Endodermal cell (in vitro differentiated cells): ENCODE measurements at regions not wholly inside any gene's neighbourhood (a gene's known extent, or its start where the extent isn't known, plus 50 kb on each side); places are given as distances from the start of the nearest gene placed in this dataset.

Experiments
- DNase-seq: peaks from one replicate; pipeline ENCODE4 v3.0.0-alpha.2; 2017
- H3K27ac ChIP-seq: 2 replicates; pipeline ENCODE4 v1.5.1; 2013; ENCODE audit warnings: mild to moderate bottlenecking, low read depth, low read length, moderate library complexity
- H3K27me3 ChIP-seq: 2 replicates; pipeline ENCODE4 v1.6.1; 2013; ENCODE audit warnings: mild to moderate bottlenecking, low read length, moderate library complexity; ENCODE audit not compliant: insufficient read depth, control insufficient read depth, poor library complexity, severe bottlenecking
- H3K36me3 ChIP-seq: 2 replicates; pipeline ENCODE4 v1.7.0; 2013; ENCODE audit warnings: mild to moderate bottlenecking, low read length, moderate library complexity; ENCODE audit not compliant: control insufficient read depth, insufficient read depth
- H3K4me1 ChIP-seq: one replicate; pipeline ENCODE4 v1.7.0; 2013; ENCODE audit warnings: low read length; ENCODE audit not compliant: control insufficient read depth, insufficient read depth
- H3K4me3 ChIP-seq: 2 replicates; pipeline ENCODE4 v1.5.1; 2013; ENCODE audit warnings: mild to moderate bottlenecking, low read length, moderate library complexity
- H3K9ac ChIP-seq: 2 replicates; pipeline ENCODE4 v1.6.1; 2013; ENCODE audit warnings: mild to moderate bottlenecking, low read length, moderate library complexity; ENCODE audit not compliant: poor library complexity, severe bottlenecking; ENCODE audit errors: extremely low read depth
- H3K9me3 ChIP-seq: 2 replicates; pipeline ENCODE4 v1.6.1; 2013; ENCODE audit warnings: mild to moderate bottlenecking, low read length, moderate library complexity; ENCODE audit not compliant: control insufficient read depth
- H3K27ac Mint-ChIP-seq: 2 replicates; pipeline ENCODE4 v1.8.0; 2020; ENCODE audit warnings: mixed read lengths
- H3K27me3 Mint-ChIP-seq: 2 replicates; pipeline ENCODE4 v1.8.0; 2021; ENCODE audit warnings: mild to moderate bottlenecking, mixed read lengths; ENCODE audit not compliant: insufficient read depth
- H3K36me3 Mint-ChIP-seq: 2 replicates; pipeline ENCODE4 v1.8.0; 2020; ENCODE audit warnings: low read depth, mixed read lengths
- H3K4me1 Mint-ChIP-seq: 2 replicates; pipeline ENCODE4 v1.8.0; 2020; ENCODE audit warnings: mixed read lengths
- H3K4me3 Mint-ChIP-seq: 2 replicates; pipeline ENCODE4 v1.8.0; 2020; ENCODE audit warnings: mild to moderate bottlenecking, moderate library complexity, mixed read lengths
- H3K9me3 Mint-ChIP-seq: 2 replicates; pipeline ENCODE4 v1.8.0; 2020; ENCODE audit warnings: mild to moderate bottlenecking, mixed read lengths
- CTCF ChIP-seq: fragments of 200-600 bp; sonication (generic); conservative IDR thresholded peaks from 2 replicates; pipeline ENCODE4 v1.5.0; 2021; ENCODE audit warnings: antibody characterized with exemption, mild to moderate bottlenecking
- WGBS, 2 experiments: methylation state at CpG; one replicate each; pipeline versions ENCODE4 v1.1.5 to v1.1.7; 2013; ENCODE audit warnings: missing lambda C conversion rate in 2 of 2, mixed read lengths in 1 of 2; ENCODE audit not compliant: insufficient coverage in 1 of 2, insufficient read length in 1 of 2; 5-methylcytosine and 5-hydroxymethylcytosine counted together

GRCh38 chr9:18059447-18059846, 414.5 kb upstream of the ADAMTSL1 start:
- no peaks in the 10 kb centered on the region for H3K36me3 Mint-ChIP-seq
- Histone ChIP-seq H3K4me1 (no peaks in the 10 kb centered on the region), H3K9me3 (no peaks in the 10 kb centered on the region), H3K36me3 (no peaks in the 10 kb centered on the region), H3K9ac (no peak overlapping the region), H3K27me3 (peaks cover 57% of the 10 kb centered on the region), H3K27ac (no peak overlapping the region), H3K4me3 (no peak overlapping the region)
- H3K9me3 Mint-ChIP-seq = no peaks in the 10 kb centered on the region
- H3K27ac Mint-ChIP-seq = no peak overlapping the region
- no peak overlapping the region for H3K4me3 Mint-ChIP-seq
- 100% methylated on average over 1 of the region's 1 CpG; no CpG with 5 or more reads in 1 of the 2 experiments for WGBS, 2 experiments
- no peaks in the 10 kb centered on the region for H3K4me1 Mint-ChIP-seq
- peaks cover 53% of the 10 kb centered on the region for H3K27me3 Mint-ChIP-seq
- DNase-seq = no peak
- TF ChIP-seq CTCF = no peak

GRCh38 chr9:18060269-18060934, 413.6 kb upstream of the ADAMTSL1 start:
- no peaks in the 10 kb centered on the region for H3K4me1 ChIP-seq
- peaks cover 50% of the 10 kb centered on the region for H3K27me3 ChIP-seq
- WGBS, 2 experiments = 52 to 59% methylated on average over 2 to 3 of the region's 3 CpGs
- no peaks in the 10 kb centered on the region for H3K36me3 Mint-ChIP-seq
- no peaks in the 10 kb centered on the region for H3K9me3 ChIP-seq
- peaks cover 49% of the 10 kb centered on the region for H3K27me3 Mint-ChIP-seq
- H3K4me1 Mint-ChIP-seq = no peaks in the 10 kb centered on the region
- no peak for DNase-seq
- H3K4me3 ChIP-seq = no peak overlapping the region
- H3K9me3 Mint-ChIP-seq = no peaks in the 10 kb centered on the region
- no peak overlapping the region for H3K27ac Mint-ChIP-seq
- no peak overlapping the region for H3K9ac ChIP-seq
- H3K27ac ChIP-seq = no peak overlapping the region
- no peaks in the 10 kb centered on the region for H3K36me3 ChIP-seq
- TF ChIP-seq CTCF = peak; percentile 74
- H3K4me3 Mint-ChIP-seq = no peak overlapping the region

GRCh38 chr9:18061332-18061731, 412.6 kb upstream of the ADAMTSL1 start:
- DNase-seq = no peak
- Mint-ChIP-seq H3K9me3 (no peaks in the 10 kb centered on the region), H3K27me3 (peaks cover 41% of the 10 kb centered on the region), H3K4me1 (no peaks in the 10 kb centered on the region), H3K27ac (no peak overlapping the region), H3K36me3 (no peaks in the 10 kb centered on the region), H3K4me3 (no peak overlapping the region)
- Histone ChIP-seq H3K4me3 (no peak overlapping the region), H3K9me3 (no peaks in the 10 kb centered on the region), H3K27me3 (peaks cover 41% of the 10 kb centered on the region), H3K4me1 (no peaks in the 10 kb centered on the region), H3K36me3 (no peaks in the 10 kb centered on the region), H3K9ac (no peak overlapping the region), H3K27ac (no peak overlapping the region)
- TF ChIP-seq CTCF = no peak
